GM10266 (cell line): ENCODE measurements at regions not wholly inside any gene's neighbourhood (a gene's known extent, or its start where the extent isn't known, plus 50 kb on each side); places are given as distances from the start of the nearest gene placed in this dataset.

Source experiments
- DNase-seq: peaks from one replicate; pipeline ENCODE4 v3.0.0; 2012; ENCODE audit errors: extremely low spot score
- TF ChIP-seq, protein P1 (sequence below): IDR thresholded peaks from 2 replicates; pipeline ENCODE4 v1.5.1; 2012; ENCODE audit warnings: mild to moderate bottlenecking, low read depth; ENCODE audit not compliant: control insufficient read depth, insufficient read depth; ENCODE audit errors: missing control alignments

DNA sequence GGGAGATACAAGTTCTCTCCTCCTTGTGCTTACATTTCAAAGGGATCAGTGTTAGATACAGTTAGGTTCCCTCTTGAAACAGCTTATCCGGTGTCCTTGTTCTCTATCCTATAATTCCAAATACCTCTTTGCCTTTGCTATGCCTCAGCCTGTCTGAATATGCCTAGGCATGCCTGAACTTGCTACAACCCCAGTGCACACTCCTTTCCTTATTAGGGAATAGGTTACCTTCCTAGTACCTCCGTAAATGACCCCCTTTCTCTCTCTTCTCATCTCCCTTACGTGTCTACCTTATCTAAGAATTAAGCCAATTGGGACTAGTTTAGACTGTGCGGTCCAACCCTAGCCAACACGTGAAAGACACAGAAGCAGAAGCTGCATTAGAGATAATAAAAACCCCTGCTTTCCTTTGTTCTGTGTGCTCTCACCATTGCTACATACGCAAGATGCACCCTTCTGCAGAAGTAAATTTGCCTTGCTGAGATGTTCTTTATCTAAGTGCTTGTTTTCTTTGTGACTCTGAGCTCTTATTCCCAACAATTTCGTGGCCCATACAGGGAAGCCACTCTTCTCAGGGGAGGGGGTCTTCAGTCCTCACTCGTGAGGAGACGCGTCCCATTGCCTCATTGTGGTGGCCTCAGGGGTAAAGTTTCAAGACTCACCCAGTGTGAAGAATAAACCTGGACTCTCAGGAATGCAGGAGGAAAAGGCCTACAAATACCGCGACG lies 802.1 kb downstream of the PLA2G4A start:
- no peak for DNase-seq
- TF ChIP-seq, protein P1, sequence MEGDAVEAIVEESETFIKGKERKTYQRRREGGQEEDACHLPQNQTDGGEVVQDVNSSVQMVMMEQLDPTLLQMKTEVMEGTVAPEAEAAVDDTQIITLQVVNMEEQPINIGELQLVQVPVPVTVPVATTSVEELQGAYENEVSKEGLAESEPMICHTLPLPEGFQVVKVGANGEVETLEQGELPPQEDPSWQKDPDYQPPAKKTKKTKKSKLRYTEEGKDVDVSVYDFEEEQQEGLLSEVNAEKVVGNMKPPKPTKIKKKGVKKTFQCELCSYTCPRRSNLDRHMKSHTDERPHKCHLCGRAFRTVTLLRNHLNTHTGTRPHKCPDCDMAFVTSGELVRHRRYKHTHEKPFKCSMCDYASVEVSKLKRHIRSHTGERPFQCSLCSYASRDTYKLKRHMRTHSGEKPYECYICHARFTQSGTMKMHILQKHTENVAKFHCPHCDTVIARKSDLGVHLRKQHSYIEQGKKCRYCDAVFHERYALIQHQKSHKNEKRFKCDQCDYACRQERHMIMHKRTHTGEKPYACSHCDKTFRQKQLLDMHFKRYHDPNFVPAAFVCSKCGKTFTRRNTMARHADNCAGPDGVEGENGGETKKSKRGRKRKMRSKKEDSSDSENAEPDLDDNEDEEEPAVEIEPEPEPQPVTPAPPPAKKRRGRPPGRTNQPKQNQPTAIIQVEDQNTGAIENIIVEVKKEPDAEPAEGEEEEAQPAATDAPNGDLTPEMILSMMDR: no peak

DNA sequence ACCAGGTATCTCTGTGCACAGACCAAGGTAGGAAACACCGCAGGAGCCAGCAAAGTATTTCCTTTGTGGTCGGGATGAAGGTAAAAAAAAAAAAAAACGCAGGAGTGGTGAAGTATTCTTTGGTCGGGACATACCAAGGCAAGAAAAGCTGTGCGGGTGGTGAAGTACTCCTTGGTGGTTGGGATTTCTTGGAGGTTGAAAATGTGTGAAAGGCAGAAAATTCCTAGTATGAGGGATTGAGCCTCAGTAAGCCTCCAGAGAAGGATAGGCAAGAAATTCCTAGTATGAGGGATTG lies 802.6 kb downstream of the PLA2G4A start:
- DNase-seq: no peak
- TF ChIP-seq, protein P1: no peak

DNA sequence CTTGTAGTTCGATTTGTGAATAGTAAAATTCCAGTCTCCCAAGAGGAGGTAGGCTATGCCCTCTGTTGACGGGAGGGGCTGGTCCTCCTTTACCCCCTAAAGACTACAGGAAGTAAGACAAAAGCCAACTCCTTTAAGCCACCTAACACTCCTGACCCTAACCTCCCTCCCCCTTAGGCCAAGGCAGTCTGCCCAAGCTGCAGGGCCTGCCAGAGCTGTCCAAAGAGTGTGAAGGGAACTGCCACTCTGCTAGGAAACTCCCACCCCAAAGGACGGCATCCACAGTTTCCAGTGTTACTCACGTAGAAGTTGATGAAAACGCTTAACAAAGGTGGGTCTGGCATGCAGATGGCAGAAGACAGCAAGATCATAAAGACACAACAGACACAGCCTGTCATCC lies 803.2 kb downstream of the PLA2G4A start:
- TF ChIP-seq, protein P1: no peak
- DNase-seq: no peak

- DNase-seq: no peak
- TF ChIP-seq, protein P1: no peak
These were observed 806.2 kb downstream of the PLA2G4A start for GRCh38 chr1:187634940-187635339.

- DNase-seq: no peak
- TF ChIP-seq, protein P1: no peak
These were observed 810.1 kb downstream of the PLA2G4A start for GRCh38 chr1:187638733-187639434.

DNA sequence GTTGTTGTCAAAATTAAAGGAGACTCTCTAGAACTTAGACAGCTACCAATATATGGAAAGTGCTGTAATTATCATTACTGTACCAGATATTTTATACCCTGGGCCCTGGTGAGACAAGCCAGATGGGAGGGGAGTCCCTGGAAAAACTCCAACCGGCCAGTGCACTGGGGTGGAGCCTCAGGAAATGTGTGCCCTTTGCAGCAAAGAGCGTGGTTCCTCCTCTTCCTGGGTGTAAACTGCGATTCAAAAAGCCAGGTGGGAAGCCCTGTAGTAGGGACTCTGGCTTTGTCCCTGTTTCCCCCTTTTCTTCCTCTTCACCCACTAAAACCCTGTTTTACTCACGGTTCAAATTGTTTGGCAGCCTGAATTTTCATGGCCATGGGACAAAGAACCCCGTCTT lies 812.3 kb downstream of the PLA2G4A start:
- DNase-seq: no peak
- TF ChIP-seq, protein P1: no peak

GRCh38 chr1:187641463-187641862 lies 812.7 kb downstream of the PLA2G4A start:
- TF ChIP-seq, protein P1: no peak
- DNase-seq: no peak
